ENCODE measurements at regions not wholly inside any gene's neighbourhood (a gene's known extent, or its start where the extent isn't known, plus 50 kb on each side); places are given as distances from the start of the nearest gene placed in this dataset.

DNA sequence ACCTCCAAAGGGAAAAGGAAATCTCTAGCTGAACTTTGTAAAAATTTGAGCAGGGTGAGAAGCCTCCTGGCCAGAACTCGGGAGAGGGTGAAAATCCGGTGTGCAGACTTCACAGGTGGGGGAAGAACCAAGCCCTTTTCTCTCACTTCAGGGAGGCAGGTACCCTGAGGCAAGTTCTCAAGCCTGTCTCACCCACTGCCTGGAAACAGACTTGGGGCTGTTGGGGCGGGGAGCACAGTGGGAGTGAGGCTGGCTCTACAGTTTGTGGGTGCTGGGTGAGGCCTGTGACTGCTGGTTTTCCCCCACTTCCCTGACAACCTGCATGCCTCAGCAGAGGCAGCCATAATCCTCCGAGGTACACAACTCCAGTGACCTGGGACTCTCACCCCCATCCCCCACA lies 187.1 kb downstream of the KIF4B start (continued):
- TF ChIP-seq, protein P1, sequence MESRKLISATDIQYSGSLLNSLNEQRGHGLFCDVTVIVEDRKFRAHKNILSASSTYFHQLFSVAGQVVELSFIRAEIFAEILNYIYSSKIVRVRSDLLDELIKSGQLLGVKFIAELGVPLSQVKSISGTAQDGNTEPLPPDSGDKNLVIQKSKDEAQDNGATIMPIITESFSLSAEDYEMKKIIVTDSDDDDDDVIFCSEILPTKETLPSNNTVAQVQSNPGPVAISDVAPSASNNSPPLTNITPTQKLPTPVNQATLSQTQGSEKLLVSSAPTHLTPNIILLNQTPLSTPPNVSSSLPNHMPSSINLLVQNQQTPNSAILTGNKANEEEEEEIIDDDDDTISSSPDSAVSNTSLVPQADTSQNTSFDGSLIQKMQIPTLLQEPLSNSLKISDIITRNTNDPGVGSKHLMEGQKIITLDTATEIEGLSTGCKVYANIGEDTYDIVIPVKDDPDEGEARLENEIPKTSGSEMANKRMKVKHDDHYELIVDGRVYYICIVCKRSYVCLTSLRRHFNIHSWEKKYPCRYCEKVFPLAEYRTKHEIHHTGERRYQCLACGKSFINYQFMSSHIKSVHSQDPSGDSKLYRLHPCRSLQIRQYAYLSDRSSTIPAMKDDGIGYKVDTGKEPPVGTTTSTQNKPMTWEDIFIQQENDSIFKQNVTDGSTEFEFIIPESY (IDR thresholded peaks at IDR 0.05; ENCODE audit: extremely low read depth, insufficient replicate concordance, low read length) = no peak
- no peak for TF ChIP-seq SP1 (IDR thresholded peaks at IDR 0.05; ENCODE audit: low read depth)
- TF ChIP-seq ZNF274 (IDR thresholded peaks at IDR 0.05; ENCODE audit: low read depth, low read length) = no peak
- TF ChIP-seq, protein P2, sequence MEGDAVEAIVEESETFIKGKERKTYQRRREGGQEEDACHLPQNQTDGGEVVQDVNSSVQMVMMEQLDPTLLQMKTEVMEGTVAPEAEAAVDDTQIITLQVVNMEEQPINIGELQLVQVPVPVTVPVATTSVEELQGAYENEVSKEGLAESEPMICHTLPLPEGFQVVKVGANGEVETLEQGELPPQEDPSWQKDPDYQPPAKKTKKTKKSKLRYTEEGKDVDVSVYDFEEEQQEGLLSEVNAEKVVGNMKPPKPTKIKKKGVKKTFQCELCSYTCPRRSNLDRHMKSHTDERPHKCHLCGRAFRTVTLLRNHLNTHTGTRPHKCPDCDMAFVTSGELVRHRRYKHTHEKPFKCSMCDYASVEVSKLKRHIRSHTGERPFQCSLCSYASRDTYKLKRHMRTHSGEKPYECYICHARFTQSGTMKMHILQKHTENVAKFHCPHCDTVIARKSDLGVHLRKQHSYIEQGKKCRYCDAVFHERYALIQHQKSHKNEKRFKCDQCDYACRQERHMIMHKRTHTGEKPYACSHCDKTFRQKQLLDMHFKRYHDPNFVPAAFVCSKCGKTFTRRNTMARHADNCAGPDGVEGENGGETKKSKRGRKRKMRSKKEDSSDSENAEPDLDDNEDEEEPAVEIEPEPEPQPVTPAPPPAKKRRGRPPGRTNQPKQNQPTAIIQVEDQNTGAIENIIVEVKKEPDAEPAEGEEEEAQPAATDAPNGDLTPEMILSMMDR (IDR thresholded peaks at IDR 0.05 in 2 of 3, conservative IDR thresholded peaks at IDR 0.05 in 1 of 3; ENCODE audit: borderline replicate concordance in 1 of 3, insufficient read depth in 1 of 3, low read depth in 2 of 3, low read length in 2 of 3) = no peak

DNA sequence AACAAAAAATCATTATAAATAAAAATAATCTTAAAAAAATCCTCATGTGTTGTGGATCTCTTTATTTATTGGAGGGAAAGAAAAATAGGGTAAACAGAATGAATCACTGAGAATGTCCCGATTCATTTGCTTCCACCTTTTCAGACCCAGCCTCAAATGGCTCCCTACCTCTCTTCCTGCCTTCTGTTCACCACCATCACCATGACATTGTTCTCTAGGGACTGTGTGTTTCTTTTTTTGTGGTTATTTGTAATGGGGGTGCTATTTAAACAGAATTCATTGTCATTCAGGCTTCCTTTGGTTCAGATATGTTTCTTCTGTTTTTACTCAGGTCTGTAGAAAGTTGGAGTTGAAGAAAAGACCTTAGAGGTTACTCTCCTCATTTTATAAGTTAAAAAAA lies 198.2 kb downstream of the KIF4B start:
- Histone ChIP-seq H3K79me2 (ENCODE audit: insufficient read depth, low read length) (no peaks in the 10 kb centered on the region), H2AFZ (ENCODE audit: low read depth, low read length, poor library complexity, severe bottlenecking) (no peak overlapping the region), H3K9ac (ENCODE audit: low read length) (no peak overlapping the region), H3K4me2 (ENCODE audit: low read length) (no peak overlapping the region), H3K9me2 (ENCODE audit: insufficient read depth) (no peaks in the 10 kb centered on the region), H3K4me3 (replicated peaks in 1 of 2; ENCODE audit: low read depth in 1 of 2, low read length in 2 of 2) (no peak overlapping the region), H4K20me1 (ENCODE audit: insufficient read depth) (no peaks in the 10 kb centered on the region), H3K4me1 (ENCODE audit: control insufficient read depth in 1 of 2, insufficient read depth in 2 of 2, low read length in 2 of 2) (no peaks in the 10 kb centered on the region), H3K36me3 (ENCODE audit: control insufficient read depth in 1 of 2, insufficient read depth in 2 of 2, low read length in 2 of 2) (no peaks in the 10 kb centered on the region), H3K27ac (ENCODE audit: low read depth, low read length) (no peak overlapping the region), H3K27me3 (ENCODE audit: insufficient read depth, low read length) (0 out of 2 replicates have a peak, but pooled peaks cover 3% of the 10 kb centered on the region), H3K9me3 (ENCODE audit: control insufficient read depth in 1 of 2, insufficient read depth in 1 of 2, low read depth in 1 of 2, low read length in 2 of 2) (no peaks in the 10 kb centered on the region)
- RAD21 ChIA-PET (ENCODE audit: low non-redundant PET in 1 of 2, low total read pairs in 2 of 2, uncharacterized antibody in 2 of 2, unreplicated experiment in 2 of 2) = no interaction called here
- BruUV-seq (replicated peaks) = no TSS peak
- CTCF ChIA-PET = no interaction called here
- DNase-seq (ENCODE audit: low read depth, low spot score) = no peak
- POLR2A ChIA-PET = no interaction called here
- no peak for TF ChIP-seq EZH2 (IDR thresholded peaks at IDR 0.05)
- TF ChIP-seq EZH2phosphoT487 (IDR thresholded peaks at IDR 0.05; ENCODE audit: borderline replicate concordance) = no peak
- no peak for TF ChIP-seq POLR2AphosphoS5 (IDR thresholded peaks at IDR 0.05; ENCODE audit: low read depth, low read length)
- TF ChIP-seq, protein P3, sequence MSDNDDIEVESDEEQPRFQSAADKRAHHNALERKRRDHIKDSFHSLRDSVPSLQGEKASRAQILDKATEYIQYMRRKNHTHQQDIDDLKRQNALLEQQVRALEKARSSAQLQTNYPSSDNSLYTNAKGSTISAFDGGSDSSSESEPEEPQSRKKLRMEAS (IDR thresholded peaks at IDR 0.05) = no peak
- ATAC-seq = no peak
- intact Hi-C loops (cut with micrococcal nuclease) = no loop called here
